PC-3 (cell line): ENCODE measurements at regions not wholly inside any gene's neighbourhood (a gene's known extent, or its start where the extent isn't known, plus 50 kb on each side); places are given as distances from the start of the nearest gene placed in this dataset.
A peak's percentile ranks its signal among the peaks of the same experiment; 100 is the strongest.

Experiments used
- ATAC-seq: fragments of 200-7000 bp; cut with Tn5 transposase; 2 replicates; pipeline ENCODE4 v1.9.1; 2020; ENCODE audit warnings: mild to moderate bottlenecking, moderate library complexity
- BruUV-seq: library from RNA; stranded (reverse); fragments of 400-500 nt; replicated peaks from 2 replicates; lab custom pipeline; 2021; lab: Mats Ljungman, UMichigan
- CTCF ChIA-PET: fragments of 300-600 bp; sonication (Branson Sonifier 250); formaldehyde crosslinking; loops from one replicate; lab custom pipeline; 2022; ENCODE audit warnings: antibody characterized with exemption; lab: Charles Lee
- POLR2A ChIA-PET: fragments of 300-600 bp; sonication (Branson Sonifier 250); formaldehyde crosslinking; loops from one replicate; lab custom pipeline; 2022; ENCODE audit warnings: antibody characterized with exemption; ENCODE audit not compliant: unreplicated experiment; lab: Charles Lee
- DNase-seq: peaks from one replicate; pipeline ENCODE4 v3.0.0-alpha.2; 2015
- H2AFZ ChIP-seq: fragments of 300-600 bp; sonication (generic); 2 replicates; pipeline ENCODE4 v1.6.0; 2016; ENCODE audit warnings: antibody characterized with exemption, low read length
- H3F3A ChIP-seq: fragments of 300-600 bp; sonication (generic); one replicate; pipeline ENCODE4 v1.6.0; 2017; ENCODE audit warnings: antibody characterized with exemption, low read length, control low read depth, mild to moderate bottlenecking; ENCODE audit not compliant: unreplicated experiment
- H3K27ac ChIP-seq: fragments of 300-600 bp; sonication (generic); 2 replicates; pipeline ENCODE4 v1.5.1; 2016; ENCODE audit warnings: mild to moderate bottlenecking, low read length
- H3K27me3 ChIP-seq: fragments of 300-600 bp; sonication (generic); 2 replicates; pipeline ENCODE4 v1.6.1; 2016; ENCODE audit warnings: low read length, mixed read lengths
- H3K36me3 ChIP-seq: fragments of 300-600 bp; sonication (generic); 2 replicates; pipeline ENCODE4 v1.6.1; 2016; ENCODE audit warnings: low read depth, mixed run types, low read length, mixed read lengths
- H3K4me1 ChIP-seq: fragments of 300-600 bp; sonication (generic); 2 replicates; pipeline ENCODE4 v1.5.1; 2016; ENCODE audit warnings: low read length; ENCODE audit not compliant: insufficient read depth
- H3K4me2 ChIP-seq: fragments of 300-600 bp; sonication (generic); 2 replicates; pipeline ENCODE4 v1.6.0; 2016; ENCODE audit warnings: low read length
- H3K4me3 ChIP-seq: fragments of 300-600 bp; sonication (generic); 2 replicates; pipeline ENCODE4 v1.5.1; 2016; ENCODE audit warnings: mild to moderate bottlenecking, low read length, mixed read lengths
- H3K79me2 ChIP-seq: fragments of 300-600 bp; sonication (generic); 2 replicates; pipeline ENCODE4 v1.6.1; 2017; ENCODE audit warnings: low read length, mixed read lengths
- H3K9ac ChIP-seq: fragments of 300-600 bp; sonication (generic); 2 replicates; pipeline ENCODE4 v1.6.0; 2016; ENCODE audit warnings: mild to moderate bottlenecking, low read length
- H3K9me2 ChIP-seq: fragments of 300-600 bp; sonication (generic); replicated peaks from 2 replicates; pipeline ENCODE4 v1.6.1; 2016; ENCODE audit warnings: mixed run types, low read length, mixed read lengths
- H3K9me3 ChIP-seq: fragments of 300-600 bp; sonication (generic); 2 replicates; pipeline ENCODE4 v1.6.1; 2016; ENCODE audit warnings: low read length, mixed read lengths
- H4K20me1 ChIP-seq: fragments of 300-600 bp; sonication (generic); 2 replicates; pipeline ENCODE4 v1.6.1; 2016; ENCODE audit warnings: low read length, mixed read lengths
- EZH2 ChIP-seq: fragments of 300-600 bp; sonication (generic); IDR thresholded peaks from one replicate; pipeline ENCODE4 v1.6.1; 2017; ENCODE audit warnings: antibody characterized with exemption, mild to moderate bottlenecking, low read length; ENCODE audit not compliant: unreplicated experiment
- EZH2phosphoT487 ChIP-seq: fragments of 300-600 bp; sonication (generic); IDR thresholded peaks from 2 replicates; pipeline ENCODE4 v1.6.1; 2018; ENCODE audit warnings: mild to moderate bottlenecking, antibody characterized with exemption, low read length, borderline replicate concordance
- intact Hi-C: fragments of 100-400 bp; cut with micrococcal nuclease; formaldehyde crosslinking; loops from 2 replicates; pipeline ENCODE4 v1.9.0; 2023
- TF ChIP-seq, protein P1 (sequence below): fragments of 300-600 bp; sonication (generic); conservative IDR thresholded peaks from 2 replicates; pipeline ENCODE4 v1.5.1; 2017; ENCODE audit warnings: antibody characterized with exemption, low read depth, mild to moderate bottlenecking, low read length

DNA sequence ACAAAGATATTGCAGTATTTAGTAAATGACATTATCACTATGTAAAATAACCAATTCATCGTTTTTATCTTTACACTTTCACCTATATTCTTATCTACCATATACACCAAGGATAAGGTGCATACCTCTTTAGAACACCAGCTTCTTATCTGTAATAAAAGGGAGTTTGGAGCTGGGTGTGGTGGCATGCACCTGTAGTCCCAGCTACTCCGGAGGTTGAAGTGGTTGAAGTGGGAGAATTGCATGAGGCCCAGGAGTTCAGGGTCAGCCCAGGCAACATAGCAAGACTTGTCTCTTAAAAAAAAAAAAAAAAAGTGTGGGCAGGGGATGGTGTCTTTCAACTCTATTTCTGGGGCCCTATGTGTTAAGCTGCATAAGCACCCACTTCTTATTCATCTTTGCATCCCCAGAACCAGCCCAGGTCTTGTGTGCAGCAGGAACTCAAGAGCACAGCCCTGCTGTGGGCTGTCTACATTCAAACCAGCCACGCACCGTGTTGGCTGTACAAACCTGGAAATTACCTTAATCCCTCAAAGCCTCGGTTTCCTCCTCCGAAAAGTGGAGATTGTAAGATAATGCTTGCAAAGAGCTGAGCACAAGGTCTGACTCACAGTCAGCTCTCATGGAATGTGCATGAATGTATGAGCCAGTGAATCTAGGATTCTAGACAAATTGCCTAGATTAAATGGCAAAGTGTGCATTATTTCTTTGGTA lies 256.6 kb upstream of the FOXN3 start:
- no peaks in the 10 kb centered on the region for H3K27me3 ChIP-seq
- POLR2A ChIA-PET, result no interaction called here
- H3K9me2 ChIP-seq, result no peaks in the 10 kb centered on the region
- H4K20me1 ChIP-seq, result no peaks in the 10 kb centered on the region
- no peaks in the 10 kb centered on the region for H3K36me3 ChIP-seq
- H3K4me3 ChIP-seq, result no peak overlapping the region
- intact Hi-C loops, result no loop called here
- H3K9me3 ChIP-seq, result no peaks in the 10 kb centered on the region
- CTCF ChIA-PET, result interaction anchor here (0.6 kb wide), 1 partner anchor 46 kb away, joined by 8 read pairs; no protein-coding TSS in a partner anchor
- TF ChIP-seq EZH2phosphoT487 (no peak), EZH2 (no peak)
- TF ChIP-seq, protein P1, sequence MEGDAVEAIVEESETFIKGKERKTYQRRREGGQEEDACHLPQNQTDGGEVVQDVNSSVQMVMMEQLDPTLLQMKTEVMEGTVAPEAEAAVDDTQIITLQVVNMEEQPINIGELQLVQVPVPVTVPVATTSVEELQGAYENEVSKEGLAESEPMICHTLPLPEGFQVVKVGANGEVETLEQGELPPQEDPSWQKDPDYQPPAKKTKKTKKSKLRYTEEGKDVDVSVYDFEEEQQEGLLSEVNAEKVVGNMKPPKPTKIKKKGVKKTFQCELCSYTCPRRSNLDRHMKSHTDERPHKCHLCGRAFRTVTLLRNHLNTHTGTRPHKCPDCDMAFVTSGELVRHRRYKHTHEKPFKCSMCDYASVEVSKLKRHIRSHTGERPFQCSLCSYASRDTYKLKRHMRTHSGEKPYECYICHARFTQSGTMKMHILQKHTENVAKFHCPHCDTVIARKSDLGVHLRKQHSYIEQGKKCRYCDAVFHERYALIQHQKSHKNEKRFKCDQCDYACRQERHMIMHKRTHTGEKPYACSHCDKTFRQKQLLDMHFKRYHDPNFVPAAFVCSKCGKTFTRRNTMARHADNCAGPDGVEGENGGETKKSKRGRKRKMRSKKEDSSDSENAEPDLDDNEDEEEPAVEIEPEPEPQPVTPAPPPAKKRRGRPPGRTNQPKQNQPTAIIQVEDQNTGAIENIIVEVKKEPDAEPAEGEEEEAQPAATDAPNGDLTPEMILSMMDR, result no peak
- no peak overlapping the region for H3K27ac ChIP-seq
- DNase-seq (peak; percentile 52), ATAC-seq (peak; percentile 51; the same call in 1 of the 2 replicates)
- no peak overlapping the region for H3K4me2 ChIP-seq
- H3F3A ChIP-seq, result no peaks in the 10 kb centered on the region
- no peaks in the 10 kb centered on the region; the same call in 1 of the 2 replicates for H3K4me1 ChIP-seq
- no peak overlapping the region for H2AFZ ChIP-seq
- H3K9ac ChIP-seq, result no peak overlapping the region
- H3K79me2 ChIP-seq, result no peaks in the 10 kb centered on the region
- no TSS peak for BruUV-seq

DNA sequence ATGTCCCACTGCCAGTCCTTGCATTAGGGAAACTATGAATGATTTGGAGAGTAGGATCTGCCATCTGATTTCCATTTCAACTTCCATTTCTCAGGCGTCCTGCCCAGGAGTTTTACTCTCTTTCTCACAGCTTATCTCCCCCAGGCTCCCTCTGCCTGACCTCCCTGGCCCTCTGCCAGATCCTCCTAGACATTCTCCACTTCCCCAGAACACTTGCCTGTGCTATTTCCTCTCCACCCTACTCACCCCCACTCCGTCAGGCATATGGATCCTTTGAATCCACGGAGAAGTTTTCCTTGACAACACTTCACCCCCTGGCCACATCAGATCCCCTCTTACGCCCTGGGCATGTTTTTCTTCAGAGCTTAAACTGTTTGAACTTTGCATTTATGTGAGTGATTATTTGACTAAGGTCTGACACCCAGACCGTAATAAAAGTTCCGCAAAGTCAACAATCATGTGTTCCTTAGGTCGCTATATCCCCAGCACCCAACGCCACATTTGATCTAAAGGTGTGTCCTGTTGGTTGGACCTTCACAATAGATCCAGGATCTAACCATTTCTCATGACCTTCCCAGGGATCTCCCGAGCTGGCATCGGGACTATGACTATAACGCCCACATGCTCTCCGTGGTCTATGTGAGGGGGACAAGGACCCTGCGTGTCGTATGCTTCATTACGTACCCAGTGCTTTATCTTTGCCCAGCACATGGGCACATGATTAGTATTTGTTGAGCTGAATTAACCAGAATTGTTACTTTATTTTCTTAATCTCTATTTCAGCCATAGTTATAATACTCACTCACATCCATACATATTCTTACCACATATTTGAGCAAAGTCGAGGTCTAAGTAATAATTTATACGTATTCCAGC lies 255.8 kb upstream of the FOXN3 start:
- ATAC-seq, result no peak
- ChIA-PET POLR2A (no interaction called here), CTCF (no interaction called here)
- no peak overlapping the region for H3K4me3 ChIP-seq
- H3K27me3 ChIP-seq, result no peaks in the 10 kb centered on the region
- no peak overlapping the region for H3K4me2 ChIP-seq
- H3K27ac ChIP-seq, result no peak overlapping the region
- no peaks in the 10 kb centered on the region for H3K36me3 ChIP-seq
- no peaks in the 10 kb centered on the region; the same call in 1 of the 2 replicates for H3K4me1 ChIP-seq
- H3K79me2 ChIP-seq, result no peaks in the 10 kb centered on the region
- no peak overlapping the region for H2AFZ ChIP-seq
- peak; percentile 3 for DNase-seq
- no TSS peak for BruUV-seq
- no peaks in the 10 kb centered on the region for H3F3A ChIP-seq
- intact Hi-C loops, result no loop called here
- H4K20me1 ChIP-seq, result no peaks in the 10 kb centered on the region
- TF ChIP-seq EZH2, result no peak
- TF ChIP-seq, protein P1, result no peak
- no peak for TF ChIP-seq EZH2phosphoT487
- no peaks in the 10 kb centered on the region for H3K9me3 ChIP-seq
- H3K9ac ChIP-seq, result no peak overlapping the region
- no peaks in the 10 kb centered on the region for H3K9me2 ChIP-seq
